ENCODE measurements at regions not wholly inside any gene's neighbourhood (a gene's known extent, or its start where the extent isn't known, plus 50 kb on each side); places are given as distances from the start of the nearest gene placed in this dataset.

DNA sequence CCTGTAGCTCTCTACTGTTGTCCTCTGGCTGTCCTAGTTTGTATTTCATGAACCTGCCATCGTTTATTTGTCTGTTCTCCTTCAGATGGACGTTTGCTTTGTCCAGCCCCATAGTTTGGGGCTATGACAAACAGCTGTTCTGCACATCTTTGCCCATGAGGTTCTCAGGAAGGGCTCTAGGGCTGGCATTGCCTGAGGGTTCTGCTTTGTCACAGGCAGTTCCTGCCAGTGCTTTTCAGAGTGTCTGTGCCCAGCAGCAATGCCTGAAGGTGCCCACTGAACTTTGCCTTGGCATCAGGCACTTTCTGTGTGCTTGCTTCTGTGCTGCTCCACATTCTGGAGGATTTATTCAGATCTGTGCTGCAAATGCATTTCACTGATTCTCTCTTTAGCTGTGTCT, 361.3 kb downstream of the TMEM121 start:
- TF ChIP-seq, protein P1, sequence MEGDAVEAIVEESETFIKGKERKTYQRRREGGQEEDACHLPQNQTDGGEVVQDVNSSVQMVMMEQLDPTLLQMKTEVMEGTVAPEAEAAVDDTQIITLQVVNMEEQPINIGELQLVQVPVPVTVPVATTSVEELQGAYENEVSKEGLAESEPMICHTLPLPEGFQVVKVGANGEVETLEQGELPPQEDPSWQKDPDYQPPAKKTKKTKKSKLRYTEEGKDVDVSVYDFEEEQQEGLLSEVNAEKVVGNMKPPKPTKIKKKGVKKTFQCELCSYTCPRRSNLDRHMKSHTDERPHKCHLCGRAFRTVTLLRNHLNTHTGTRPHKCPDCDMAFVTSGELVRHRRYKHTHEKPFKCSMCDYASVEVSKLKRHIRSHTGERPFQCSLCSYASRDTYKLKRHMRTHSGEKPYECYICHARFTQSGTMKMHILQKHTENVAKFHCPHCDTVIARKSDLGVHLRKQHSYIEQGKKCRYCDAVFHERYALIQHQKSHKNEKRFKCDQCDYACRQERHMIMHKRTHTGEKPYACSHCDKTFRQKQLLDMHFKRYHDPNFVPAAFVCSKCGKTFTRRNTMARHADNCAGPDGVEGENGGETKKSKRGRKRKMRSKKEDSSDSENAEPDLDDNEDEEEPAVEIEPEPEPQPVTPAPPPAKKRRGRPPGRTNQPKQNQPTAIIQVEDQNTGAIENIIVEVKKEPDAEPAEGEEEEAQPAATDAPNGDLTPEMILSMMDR (IDR thresholded peaks at IDR 0.05; ENCODE audit: insufficient read depth in 1 of 2, low read depth in 1 of 2, low read length in 1 of 2, severe bottlenecking in 1 of 2, unreplicated experiment in 1 of 2), result no peak
- Histone ChIP-seq H3K4me3 (ENCODE audit: low read depth, low read length) (no peak overlapping the region), H3K27me3 (replicated peaks; ENCODE audit: control insufficient read depth, insufficient read depth, low read length) (no peaks in the 10 kb centered on the region), H3K4me1 (no peaks in the 10 kb centered on the region), H3K9me3 (no peaks in the 10 kb centered on the region), H3K36me3 (ENCODE audit: control insufficient read depth, insufficient read depth, low read length) (no peaks in the 10 kb centered on the region)
- Mint-ChIP-seq H3K36me3 (ENCODE audit: insufficient read depth, unreplicated experiment) (no peaks in the 10 kb centered on the region), H3K4me3 (ENCODE audit: unreplicated experiment) (no peak overlapping the region), H3K4me1 (ENCODE audit: low read depth, unreplicated experiment) (no peaks in the 10 kb centered on the region), H3K27me3 (ENCODE audit: insufficient read depth, unreplicated experiment) (peaks cover 7% of the 10 kb centered on the region), H3K27ac (ENCODE audit: unreplicated experiment) (no peak overlapping the region), H3K9me3 (ENCODE audit: unreplicated experiment) (no peaks in the 10 kb centered on the region)
- BruUV-seq (replicated peaks), result no TSS peak
- POLR2A ChIA-PET, result no interaction called here
- peak in 1 of 2 experiments; percentile 2 for DNase-seq
- intact Hi-C loops (cut with micrococcal nuclease; ENCODE audit: unreplicated experiment), result no loop called here
- CTCF ChIA-PET, result no interaction called here

DNA sequence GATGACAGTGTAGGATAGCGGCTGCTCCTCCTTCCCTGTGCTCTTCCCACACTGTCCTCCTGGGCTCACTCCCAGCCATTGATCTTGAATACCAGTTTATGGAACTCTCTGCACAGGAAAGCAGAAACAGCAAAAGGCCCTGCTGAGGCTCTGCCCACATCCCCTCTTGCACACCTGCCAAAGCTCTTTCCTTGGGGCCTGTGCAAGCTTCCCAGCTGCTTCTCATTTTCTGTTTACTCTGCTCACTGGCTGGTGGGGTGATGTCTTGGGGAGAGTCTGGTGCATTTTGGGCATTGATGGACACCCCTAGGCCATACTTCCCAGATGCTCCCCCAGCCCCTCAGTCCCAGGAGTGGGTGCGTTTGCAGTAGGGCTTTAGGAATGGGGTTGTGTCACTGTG, 361.8 kb downstream of the TMEM121 start:
- TF ChIP-seq, protein P1 (IDR thresholded peaks at IDR 0.05; ENCODE audit: insufficient read depth in 1 of 2, low read depth in 1 of 2, low read length in 1 of 2, severe bottlenecking in 1 of 2, unreplicated experiment in 1 of 2), result no peak
- Histone ChIP-seq H3K4me1 (no peaks in the 10 kb centered on the region), H3K9me3 (no peaks in the 10 kb centered on the region), H3K4me3 (ENCODE audit: low read depth, low read length) (no peak overlapping the region), H3K36me3 (ENCODE audit: control insufficient read depth, insufficient read depth, low read length) (no peaks in the 10 kb centered on the region), H3K27me3 (replicated peaks; ENCODE audit: control insufficient read depth, insufficient read depth, low read length) (no peaks in the 10 kb centered on the region)
- no TSS peak for BruUV-seq (replicated peaks)
- Mint-ChIP-seq H3K9me3 (ENCODE audit: unreplicated experiment) (no peaks in the 10 kb centered on the region), H3K27ac (ENCODE audit: unreplicated experiment) (no peak overlapping the region), H3K4me3 (ENCODE audit: unreplicated experiment) (no peak overlapping the region), H3K4me1 (ENCODE audit: low read depth, unreplicated experiment) (no peaks in the 10 kb centered on the region), H3K27me3 (ENCODE audit: insufficient read depth, unreplicated experiment) (peaks cover 7% of the 10 kb centered on the region), H3K36me3 (ENCODE audit: insufficient read depth, unreplicated experiment) (no peaks in the 10 kb centered on the region)
- ChIA-PET CTCF (no interaction called here), POLR2A (no interaction called here)
- no peak for DNase-seq
- intact Hi-C loops (cut with micrococcal nuclease; ENCODE audit: unreplicated experiment), result no loop called here

DNA sequence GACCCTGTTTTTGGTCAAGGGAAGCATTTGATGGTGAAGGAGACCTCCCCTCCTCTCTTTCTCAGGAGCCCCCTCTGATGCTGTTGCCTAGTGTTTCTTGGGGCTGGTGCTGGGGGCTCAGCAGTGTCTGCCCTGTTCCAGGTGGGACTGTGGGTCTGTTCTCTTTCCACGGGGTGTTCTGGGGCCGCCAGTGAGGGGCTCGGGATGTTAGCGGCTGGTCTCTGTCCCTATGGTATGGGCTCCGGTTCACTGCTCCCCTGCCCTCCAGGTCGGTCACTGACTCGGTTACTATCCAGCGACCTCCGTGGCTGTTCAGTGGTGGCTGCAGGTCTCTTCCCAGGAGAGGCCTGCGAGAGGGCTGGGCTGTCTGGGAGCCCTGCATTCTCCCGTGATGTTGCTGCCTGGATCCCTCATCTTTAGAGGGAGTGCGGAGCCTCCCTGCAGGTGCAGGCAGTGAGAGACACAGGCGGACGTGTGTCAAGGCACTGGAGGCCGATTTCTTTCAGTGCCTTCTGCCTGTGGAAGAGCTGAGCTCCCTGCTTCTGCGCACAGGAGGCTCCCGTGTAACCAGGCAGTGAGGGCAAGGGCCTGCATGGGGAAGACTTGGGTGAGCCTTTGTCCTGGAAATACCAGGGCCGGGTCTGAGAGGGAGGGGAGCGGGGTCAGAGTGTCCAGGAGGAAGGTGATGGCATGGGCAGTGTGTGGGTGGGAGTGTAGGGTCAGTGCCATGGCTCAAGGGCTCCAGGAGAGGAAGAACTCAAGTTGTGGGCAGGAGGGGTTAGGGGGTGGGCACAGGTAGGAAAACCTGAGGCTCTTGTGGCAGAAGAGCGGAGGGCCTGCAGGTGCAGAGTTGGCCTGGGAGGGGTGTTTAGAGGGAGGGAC, 362.6 kb downstream of the TMEM121 start:
- no peaks in the 10 kb centered on the region for H3K4me1 Mint-ChIP-seq (ENCODE audit: low read depth, unreplicated experiment)
- BruUV-seq (replicated peaks), result no TSS peak

More for the DNA sequence above, 362.6 kb downstream of the TMEM121 start:
- Histone ChIP-seq H3K27me3 (replicated peaks; ENCODE audit: control insufficient read depth, insufficient read depth, low read length) (no peaks in the 10 kb centered on the region), H3K36me3 (ENCODE audit: control insufficient read depth, insufficient read depth, low read length) (no peaks in the 10 kb centered on the region), H3K9me3 (no peaks in the 10 kb centered on the region), H3K4me3 (ENCODE audit: low read depth, low read length) (no peak overlapping the region), H3K4me1 (no peaks in the 10 kb centered on the region)
- POLR2A ChIA-PET, result no interaction called here
- intact Hi-C loops (cut with micrococcal nuclease; ENCODE audit: unreplicated experiment), result no loop called here
- H3K36me3 Mint-ChIP-seq (ENCODE audit: insufficient read depth, unreplicated experiment), result no peaks in the 10 kb centered on the region
- no peaks in the 10 kb centered on the region for H3K9me3 Mint-ChIP-seq (ENCODE audit: unreplicated experiment)
- TF ChIP-seq, protein P1 (IDR thresholded peaks at IDR 0.05; ENCODE audit: insufficient read depth in 1 of 2, low read depth in 1 of 2, low read length in 1 of 2, severe bottlenecking in 1 of 2, unreplicated experiment in 1 of 2), result no peak
- H3K27me3 Mint-ChIP-seq (ENCODE audit: insufficient read depth, unreplicated experiment), result peaks cover 7% of the 10 kb centered on the region
- CTCF ChIA-PET, result no interaction called here
- peak in 1 of 2 experiments; percentile 18 for DNase-seq
- H3K4me3 Mint-ChIP-seq (ENCODE audit: unreplicated experiment), result no peak overlapping the region
- no peak overlapping the region for H3K27ac Mint-ChIP-seq (ENCODE audit: unreplicated experiment)
